CD4-positive, alpha-beta T cell treated with Interleukin-4 for 4 hours (primary cell): ENCODE measurements at regions not wholly inside any gene's neighbourhood (a gene's known extent, or its start where the extent isn't known, plus 50 kb on each side); places are given as distances from the start of the nearest gene placed in this dataset.

Experiments
- DNase-seq: peaks from one replicate; pipeline ENCODE4 v3.0.0-alpha.2; 2020

GRCh38 chr13:21823416-21823815 is 152.5 kb downstream of the FGF9 start:
- no peak for DNase-seq

- no peak for DNase-seq
These were observed 153.1 kb downstream of the FGF9 start for GRCh38 chr13:21823949-21824348.

- DNase-seq: no peak
These were observed 154.3 kb downstream of the FGF9 start for GRCh38 chr13:21825186-21825585.

GRCh38 chr13:21825801-21826200 is 154.9 kb downstream of the FGF9 start:
- DNase-seq: no peak

GRCh38 chr13:21826214-21827015 is 155.5 kb downstream of the FGF9 start:
- no peak for DNase-seq

- no peak for DNase-seq
These were observed 160.9 kb downstream of the FGF9 start for GRCh38 chr13:21831654-21832324.

- DNase-seq: no peak
These were observed 163.0 kb downstream of the FGF9 start for GRCh38 chr13:21833921-21834320.

- DNase-seq: no peak
These were observed 163.6 kb downstream of the FGF9 start for GRCh38 chr13:21834521-21834920.

GRCh38 chr13:21837288-21837687 is 166.4 kb downstream of the FGF9 start:
- DNase-seq: no peak

GRCh38 chr13:21837841-21838551 is 167.1 kb downstream of the FGF9 start:
- DNase-seq: no peak

- no peak for DNase-seq
These were observed 175.7 kb downstream of the FGF9 start for GRCh38 chr13:21846605-21847004.

- DNase-seq: peak; percentile 42
These were observed 178.4 kb downstream of the FGF9 start for GRCh38 chr13:21849323-21849722.

GRCh38 chr13:21850013-21851006 is 179.4 kb downstream of the FGF9 start:
- no peak for DNase-seq

- DNase-seq: no peak
These were observed 181.2 kb downstream of the FGF9 start for GRCh38 chr13:21852043-21852442.

- DNase-seq: no peak
These were observed 182.9 kb downstream of the FGF9 start for GRCh38 chr13:21853779-21854178.

- no peak for DNase-seq
These were observed 197.9 kb downstream of the FGF9 start for GRCh38 chr13:21868823-21869222.

GRCh38 chr13:21871382-21871781 is 200.5 kb downstream of the FGF9 start:
- no peak for DNase-seq

GRCh38 chr13:21871919-21872318 is 201.0 kb downstream of the FGF9 start:
- no peak for DNase-seq

GRCh38 chr13:21872795-21873194 is 201.9 kb downstream of the FGF9 start:
- no peak for DNase-seq

- no peak for DNase-seq
These were observed 204.2 kb downstream of the FGF9 start for GRCh38 chr13:21875116-21875515.

GRCh38 chr13:21879263-21879914 is 208.5 kb downstream of the FGF9 start:
- no peak for DNase-seq

- no peak for DNase-seq
These were observed 211.9 kb downstream of the FGF9 start for GRCh38 chr13:21882766-21883165.
